ENCODE measurements at regions not wholly inside any gene's neighbourhood (a gene's known extent, or its start where the extent isn't known, plus 50 kb on each side); places are given as distances from the start of the nearest gene placed in this dataset.

GRCh38 chr3:153629148-153629547, 467.1 kb downstream of the RAP2B start:
- no peaks in the 10 kb centered on the region; the same call in 2 of the 3 replicates for H3K9me3 ChIP-seq (replicated peaks; ENCODE audit: control insufficient read depth, insufficient read depth, low read length)
- SMC1A ChIA-PET (ENCODE audit: uncharacterized antibody, unreplicated experiment): interaction anchor here (0.6 to 1.6 kb wide), 2 partner anchors 16 to 37 kb away, joined by 3 to 4 read pairs; no protein-coding TSS in a partner anchor
- no peaks in the 10 kb centered on the region for H3K36me3 ChIP-seq (ENCODE audit: control insufficient read depth in 2 of 2, insufficient read depth in 2 of 2, low read length in 1 of 2)
- H3K4me3 ChIP-seq: no peak overlapping the region
- no peaks in the 10 kb centered on the region for H4K20me1 ChIP-seq (ENCODE audit: control insufficient read depth, insufficient read depth)
- CTCF ChIA-PET: no interaction called here
- BruUV-seq (replicated peaks): no TSS peak
- RAD21 ChIA-PET (ENCODE audit: unreplicated experiment): no interaction called here
- H2AFZ ChIP-seq (ENCODE audit: control insufficient read depth, low read depth, low read length): no peak overlapping the region
- H3K27me3 ChIP-seq (replicated peaks in 1 of 2; ENCODE audit: control insufficient read depth in 2 of 2, insufficient read depth in 2 of 2, low read length in 1 of 2): no peaks in the 10 kb centered on the region
- in situ Hi-C loops (cut with MboI): no loop called here
- peaks cover 2% of the 10 kb centered on the region; the same call in 1 of the 2 replicates for H3K4me1 ChIP-seq (ENCODE audit: control insufficient read depth, insufficient read depth, low read length)
- intact Hi-C loops (cut with micrococcal nuclease; ENCODE audit: unreplicated experiment): loop anchor here (10.0 kb wide), 2 partner anchors 346 to 464 kb away; partner anchors contain the start of gene RAP2B
- FAIRE-seq: no peak
- ATAC-seq: no peak
- H3K9ac ChIP-seq (ENCODE audit: control insufficient read depth, insufficient read depth, low read length): no peak overlapping the region
- H3K79me2 ChIP-seq (ENCODE audit: control insufficient read depth, insufficient read depth, low read length): no peaks in the 10 kb centered on the region
- no peak overlapping the region for H3K27ac ChIP-seq (ENCODE audit: control insufficient read depth, insufficient read depth)
- no peak for DNase-seq (ENCODE audit: low read depth, low spot score)
- TF ChIP-seq SRF (IDR thresholded peaks at IDR 0.05; ENCODE audit: low read depth in 2 of 2, low read length in 2 of 2) (no peak), EP300 (IDR thresholded peaks at IDR 0.05; ENCODE audit: borderline replicate concordance in 1 of 2, control insufficient read depth in 1 of 2, low read depth in 2 of 2, low read length in 2 of 2) (no peak), TARDBP (IDR thresholded peaks at IDR 0.05; ENCODE audit: borderline replicate concordance) (no peak), CREB1 (IDR thresholded peaks at IDR 0.05; ENCODE audit: low read depth) (no peak), HDAC6 (IDR thresholded peaks at IDR 0.05; ENCODE audit: unreplicated experiment) (no peak), USF2 (IDR thresholded peaks at IDR 0.05; ENCODE audit: borderline replicate concordance, low read depth, low read length) (no peak)
- TF ChIP-seq, protein P1, sequence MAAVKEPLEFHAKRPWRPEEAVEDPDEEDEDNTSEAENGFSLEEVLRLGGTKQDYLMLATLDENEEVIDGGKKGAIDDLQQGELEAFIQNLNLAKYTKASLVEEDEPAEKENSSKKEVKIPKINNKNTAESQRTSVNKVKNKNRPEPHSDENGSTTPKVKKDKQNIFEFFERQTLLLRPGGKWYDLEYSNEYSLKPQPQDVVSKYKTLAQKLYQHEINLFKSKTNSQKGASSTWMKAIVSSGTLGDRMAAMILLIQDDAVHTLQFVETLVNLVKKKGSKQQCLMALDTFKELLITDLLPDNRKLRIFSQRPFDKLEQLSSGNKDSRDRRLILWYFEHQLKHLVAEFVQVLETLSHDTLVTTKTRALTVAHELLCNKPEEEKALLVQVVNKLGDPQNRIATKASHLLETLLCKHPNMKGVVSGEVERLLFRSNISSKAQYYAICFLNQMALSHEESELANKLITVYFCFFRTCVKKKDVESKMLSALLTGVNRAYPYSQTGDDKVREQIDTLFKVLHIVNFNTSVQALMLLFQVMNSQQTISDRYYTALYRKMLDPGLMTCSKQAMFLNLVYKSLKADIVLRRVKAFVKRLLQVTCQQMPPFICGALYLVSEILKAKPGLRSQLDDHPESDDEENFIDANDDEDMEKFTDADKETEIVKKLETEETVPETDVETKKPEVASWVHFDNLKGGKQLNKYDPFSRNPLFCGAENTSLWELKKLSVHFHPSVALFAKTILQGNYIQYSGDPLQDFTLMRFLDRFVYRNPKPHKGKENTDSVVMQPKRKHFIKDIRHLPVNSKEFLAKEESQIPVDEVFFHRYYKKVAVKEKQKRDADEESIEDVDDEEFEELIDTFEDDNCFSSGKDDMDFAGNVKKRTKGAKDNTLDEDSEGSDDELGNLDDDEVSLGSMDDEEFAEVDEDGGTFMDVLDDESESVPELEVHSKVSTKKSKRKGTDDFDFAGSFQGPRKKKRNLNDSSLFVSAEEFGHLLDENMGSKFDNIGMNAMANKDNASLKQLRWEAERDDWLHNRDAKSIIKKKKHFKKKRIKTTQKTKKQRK (IDR thresholded peaks at IDR 0.05; ENCODE audit: low read depth, low read length): no peak
- TF ChIP-seq, protein P2, sequence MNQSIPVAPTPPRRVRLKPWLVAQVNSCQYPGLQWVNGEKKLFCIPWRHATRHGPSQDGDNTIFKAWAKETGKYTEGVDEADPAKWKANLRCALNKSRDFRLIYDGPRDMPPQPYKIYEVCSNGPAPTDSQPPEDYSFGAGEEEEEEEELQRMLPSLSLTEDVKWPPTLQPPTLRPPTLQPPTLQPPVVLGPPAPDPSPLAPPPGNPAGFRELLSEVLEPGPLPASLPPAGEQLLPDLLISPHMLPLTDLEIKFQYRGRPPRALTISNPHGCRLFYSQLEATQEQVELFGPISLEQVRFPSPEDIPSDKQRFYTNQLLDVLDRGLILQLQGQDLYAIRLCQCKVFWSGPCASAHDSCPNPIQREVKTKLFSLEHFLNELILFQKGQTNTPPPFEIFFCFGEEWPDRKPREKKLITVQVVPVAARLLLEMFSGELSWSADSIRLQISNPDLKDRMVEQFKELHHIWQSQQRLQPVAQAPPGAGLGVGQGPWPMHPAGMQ (IDR thresholded peaks at IDR 0.05; ENCODE audit: borderline replicate concordance): no peak
- no peak overlapping the region for H3K4me2 ChIP-seq (ENCODE audit: control insufficient read depth, insufficient read depth)
- 90% methylated on average over 2 of the region's 2 CpGs for WGBS (ENCODE audit: insufficient coverage, insufficient replicate concordance, low lambda C conversion rate, missing lambda C conversion rate)
- POLR2A ChIA-PET: no interaction called here

Data from GM12878 (cell line).